H9 (cell line): ENCODE measurements at regions not wholly inside any gene's neighbourhood (a gene's known extent, or its start where the extent isn't known, plus 50 kb on each side); places are given as distances from the start of the nearest gene placed in this dataset.

Experiments
- DNase-seq: peaks from one replicate; pipeline ENCODE4 v3.0.0-alpha.2; 2017
- H2AFZ ChIP-seq: one replicate; pipeline ENCODE4 v1.6.1; 2013; ENCODE audit warnings: mild to moderate bottlenecking, low read length, control low read depth, moderate library complexity
- H2AK5ac ChIP-seq: 2 replicates; pipeline ENCODE4 v1.6.1; 2013; ENCODE audit warnings: low read length, control low read depth, mixed read lengths; ENCODE audit not compliant: insufficient read length
- H2BK120ac ChIP-seq: one replicate; pipeline ENCODE4 v1.6.1; 2013; ENCODE audit warnings: low read depth, mild to moderate bottlenecking, low read length, control low read depth, inconsistent platforms; ENCODE audit not compliant: poor library complexity, severe bottlenecking
- H2BK12ac ChIP-seq: 2 replicates; pipeline ENCODE4 v1.6.1; 2013; ENCODE audit warnings: low read length, control low read depth, mixed read lengths, low read depth; ENCODE audit not compliant: insufficient read length
- H2BK15ac ChIP-seq: 2 replicates; pipeline ENCODE4 v1.6.1; 2013; ENCODE audit warnings: low read depth, low read length, control low read depth
- H2BK20ac ChIP-seq: one replicate; pipeline ENCODE4 v1.6.1; 2013; ENCODE audit warnings: low read depth, mild to moderate bottlenecking, low read length, control low read depth, inconsistent platforms; ENCODE audit not compliant: poor library complexity, severe bottlenecking
- H2BK5ac ChIP-seq: 2 replicates; pipeline ENCODE4 v1.6.1; 2013; ENCODE audit warnings: low read length, control low read depth, mixed read lengths; ENCODE audit not compliant: insufficient read length
- H3K14ac ChIP-seq: 2 replicates; pipeline ENCODE4 v1.6.1; 2013; ENCODE audit warnings: low read length, control low read depth; ENCODE audit not compliant: insufficient read depth
- H3K18ac ChIP-seq: 2 replicates; pipeline ENCODE4 v1.6.1; 2013; ENCODE audit warnings: low read depth, mild to moderate bottlenecking, mixed read lengths, low read length, control low read depth; ENCODE audit not compliant: insufficient read length
- H3K23ac ChIP-seq: 2 replicates; pipeline ENCODE4 v1.6.1; 2013; ENCODE audit warnings: low read length, control low read depth, mixed read lengths, low read depth; ENCODE audit not compliant: insufficient read length
- H3K23me2 ChIP-seq: 2 replicates; pipeline ENCODE4 v1.6.1; 2013; ENCODE audit warnings: low read depth, mild to moderate bottlenecking, mixed read lengths, low read length, control low read depth; ENCODE audit not compliant: insufficient read length, poor library complexity, severe bottlenecking
- H3K27ac ChIP-seq: 2 replicates; pipeline ENCODE4 v1.5.1; 2013; ENCODE audit warnings: low read length, control low read depth, mixed read lengths, low read depth; ENCODE audit not compliant: insufficient read length
- H3K27me3 ChIP-seq: 2 replicates; pipeline ENCODE4 v1.6.1; 2013; ENCODE audit warnings: low read length, control low read depth, inconsistent platforms; ENCODE audit not compliant: insufficient read depth
- H3K4ac ChIP-seq: 2 replicates; pipeline ENCODE4 v1.6.1; 2013; ENCODE audit warnings: low read depth, mild to moderate bottlenecking, control low read depth, inconsistent platforms, low read length, moderate library complexity
- H3K4me1 ChIP-seq: 2 replicates; pipeline ENCODE4 v1.6.1; 2013; ENCODE audit warnings: low read length, control low read depth, inconsistent platforms; ENCODE audit not compliant: insufficient read depth
- H3K4me2 ChIP-seq: 2 replicates; pipeline ENCODE4 v1.6.1; 2013; ENCODE audit warnings: low read length, control low read depth, mixed read lengths; ENCODE audit not compliant: insufficient read length, insufficient read depth
- H3K56ac ChIP-seq: 2 replicates; pipeline ENCODE4 v1.6.1; 2013; ENCODE audit warnings: low read depth, mild to moderate bottlenecking, mixed read lengths, low read length, control low read depth; ENCODE audit not compliant: insufficient read length
- H3K79me1 ChIP-seq: 2 replicates; pipeline ENCODE4 v1.6.1; 2013; ENCODE audit warnings: low read depth, mild to moderate bottlenecking, moderate library complexity, low read length, control low read depth, inconsistent platforms; ENCODE audit not compliant: insufficient read depth, poor library complexity, severe bottlenecking
- H3K79me2 ChIP-seq: 2 replicates; pipeline ENCODE4 v1.6.1; 2013; ENCODE audit warnings: low read length, control low read depth, inconsistent platforms; ENCODE audit not compliant: insufficient read depth
- H3K9ac ChIP-seq: 2 replicates; pipeline ENCODE4 v1.6.1; 2013; ENCODE audit warnings: low read length, control low read depth, mixed read lengths; ENCODE audit not compliant: insufficient read length; ENCODE audit errors: extremely low read depth
- H3K9me3 ChIP-seq: one replicate; pipeline ENCODE4 v1.6.1; 2013; ENCODE audit warnings: low read depth, low read length, inconsistent platforms; ENCODE audit not compliant: control insufficient read depth
- H3T11ph ChIP-seq: one replicate; pipeline ENCODE4 v1.6.1; 2013; ENCODE audit warnings: mild to moderate bottlenecking, low read length, control low read depth, inconsistent platforms
- H4K20me1 ChIP-seq: one replicate; pipeline ENCODE4 v1.6.1; 2013; ENCODE audit not compliant: control insufficient read depth, insufficient read length, insufficient read depth
- H4K5ac ChIP-seq: 2 replicates; pipeline ENCODE4 v1.6.1; 2013; ENCODE audit warnings: low read depth, mild to moderate bottlenecking, mixed read lengths, low read length, control low read depth; ENCODE audit not compliant: insufficient read length
- H4K8ac ChIP-seq: replicated peaks from 2 replicates; pipeline ENCODE4 v1.6.1; 2013; ENCODE audit warnings: low read length, control low read depth, mixed read lengths, low read depth; ENCODE audit not compliant: insufficient read length
- H4K91ac ChIP-seq: 2 replicates; pipeline ENCODE4 v1.6.1; 2013; ENCODE audit warnings: low read depth, mild to moderate bottlenecking, moderate library complexity, mixed read lengths, low read length, control low read depth; ENCODE audit not compliant: insufficient read length
- H3K27ac Mint-ChIP-seq, 3 experiments: 2 replicates in 2 of 3; 3 replicates in 1 of 3; pipeline ENCODE4 v1.8.0; 2020 to 2021; ENCODE audit warnings: mixed read lengths in 3 of 3, mild to moderate bottlenecking in 1 of 3, moderate library complexity in 1 of 3
- H3K27me3 Mint-ChIP-seq: 2 replicates; pipeline ENCODE4 v1.8.0; 2021; ENCODE audit warnings: low read depth, mild to moderate bottlenecking, moderate library complexity, mixed read lengths
- H3K36me3 Mint-ChIP-seq, 3 experiments: 2 replicates in 2 of 3; 3 replicates in 1 of 3; pipeline ENCODE4 v1.8.0; 2020 to 2021; ENCODE audit warnings: low read depth in 3 of 3, mixed read lengths in 3 of 3; ENCODE audit not compliant: insufficient read depth in 1 of 3
- H3K4me1 Mint-ChIP-seq, 2 experiments: 2 replicates each; pipeline ENCODE4 v1.8.0; 2020; ENCODE audit warnings: mixed read lengths in 2 of 2
- H3K4me3 Mint-ChIP-seq, 2 experiments: 2 replicates in 1 of 2; 3 replicates in 1 of 2; pipeline ENCODE4 v1.8.0; 2020 to 2021; ENCODE audit warnings: mild to moderate bottlenecking in 2 of 2, mixed read lengths in 2 of 2, moderate library complexity in 1 of 2
- H3K9me3 Mint-ChIP-seq, 2 experiments: 2 replicates in 1 of 2; 3 replicates in 1 of 2; pipeline ENCODE4 v1.8.0; 2020; ENCODE audit warnings: mild to moderate bottlenecking in 2 of 2, mixed read lengths in 2 of 2, moderate library complexity in 1 of 2
- CTCF ChIP-seq: fragments of 200-600 bp; sonication (generic); conservative IDR thresholded peaks from 3 replicates; pipeline ENCODE4 v1.8.0; 2021; ENCODE audit warnings: antibody characterized with exemption, mild to moderate bottlenecking
- WGBS: extraction: QIAGEN DNeasy Blood & Tissue Kit; methylation state at CpG from one replicate; pipeline ENCODE4 v1.1.7; 2013; ENCODE audit warnings: missing lambda C conversion rate, low lambda C conversion rate, mixed read lengths; ENCODE audit not compliant: insufficient read length; ENCODE audit errors: extremely low coverage; 5-methylcytosine and 5-hydroxymethylcytosine counted together

- H3K4me1 Mint-ChIP-seq: peaks cover 6 to 11% of the 10 kb centered on the region in 2 experiments
- no peaks in the 10 kb centered on the region for H4K20me1 ChIP-seq
- H3K27me3 ChIP-seq: no peaks in the 10 kb centered on the region
- H4K91ac ChIP-seq: no peak overlapping the region
- H2BK15ac ChIP-seq: no peak overlapping the region
- H3K27ac ChIP-seq: no peak overlapping the region
- no peak overlapping the region for H2AK5ac ChIP-seq
- no peak overlapping the region for H3K9ac ChIP-seq
- H2BK20ac ChIP-seq: no peak overlapping the region
- TF ChIP-seq CTCF: no peak
- no peak overlapping the region for H3K56ac ChIP-seq
- H3K79me2 ChIP-seq: no peaks in the 10 kb centered on the region
- H3K14ac ChIP-seq: no peak overlapping the region
- no peak overlapping the region for H3K27ac Mint-ChIP-seq
- H3K4ac ChIP-seq: no peak overlapping the region
- H3K23ac ChIP-seq: no peak overlapping the region
- H2AFZ ChIP-seq: no peak overlapping the region
- no peak overlapping the region for H3K18ac ChIP-seq
- H2BK12ac ChIP-seq: no peak overlapping the region
- H4K5ac ChIP-seq: no peak overlapping the region
- H3K4me2 ChIP-seq: no peak overlapping the region
- H3K4me3 Mint-ChIP-seq: no peak overlapping the region
- H2BK120ac ChIP-seq: no peak overlapping the region
- H3K27me3 Mint-ChIP-seq: peaks cover 4% of the 10 kb centered on the region
- peaks cover 0 to 4% (median 0%) of the 10 kb centered on the region in 3 experiments; a peak in 3 of 7 replicates for H3K36me3 Mint-ChIP-seq
- H3K4me1 ChIP-seq: peaks cover 5% of the 10 kb centered on the region; the same call in 1 of the 2 replicates
- H3K9me3 Mint-ChIP-seq: peaks cover 44 to 50% of the 10 kb centered on the region in 2 experiments
- no peaks in the 10 kb centered on the region for H3K23me2 ChIP-seq
- DNase-seq: no peak
- no peaks in the 10 kb centered on the region for H3K9me3 ChIP-seq
- H3K79me1 ChIP-seq: no peaks in the 10 kb centered on the region
- no peak overlapping the region for H3T11ph ChIP-seq
- no peak overlapping the region for H4K8ac ChIP-seq
- no peak overlapping the region for H2BK5ac ChIP-seq
- no CpG with 5 or more reads among the region's 3 CpGs for WGBS
These were observed 227.1 kb downstream of the MID1 start for GRCh38 chrX:10393241-10393640.
